DND-41 (cell line): ENCODE measurements at regions not wholly inside any gene's neighbourhood (a gene's known extent, or its start where the extent isn't known, plus 50 kb on each side); places are given as distances from the start of the nearest gene placed in this dataset.

ENCODE experiments used
- ATAC-seq: fragments of 200-7000 bp; cut with Tn5 transposase; 3 replicates; pipeline ENCODE4 v1.9.1; 2021; ENCODE audit warnings: low read depth; ENCODE audit not compliant: insufficient read depth
- DNase-seq: peaks from one replicate; pipeline ENCODE4 v3.0.0-alpha.2; 2020
- H2AFZ ChIP-seq: 2 replicates; pipeline ENCODE4 v1.6.0; 2012; ENCODE audit warnings: low read depth, low read length
- H3K27ac ChIP-seq: 2 replicates; pipeline ENCODE4 v1.5.1; 2012; ENCODE audit warnings: low read length, inconsistent platforms
- H3K27me3 ChIP-seq: fragments of 200-600 bp; sonication (generic); 2 replicates; pipeline ENCODE4 v1.6.0; 2012; ENCODE audit warnings: low read length, mild to moderate bottlenecking, inconsistent platforms; ENCODE audit not compliant: insufficient read depth, poor library complexity
- H3K36me3 ChIP-seq: 2 replicates; pipeline ENCODE4 v1.5.1; 2012; ENCODE audit warnings: low read length, inconsistent platforms; ENCODE audit not compliant: insufficient read depth
- H3K4me1 ChIP-seq: 2 replicates; pipeline ENCODE4 v1.5.1; 2012; ENCODE audit warnings: mild to moderate bottlenecking, low read length; ENCODE audit not compliant: insufficient read depth
- H3K4me2 ChIP-seq: 2 replicates; pipeline ENCODE4 v1.6.0; 2012; ENCODE audit warnings: mild to moderate bottlenecking, moderate library complexity, low read length, inconsistent platforms; ENCODE audit not compliant: insufficient read depth
- H3K4me3 ChIP-seq, 2 experiments: fragments of 200-600 bp in 1 of 2; shearing (Covaris generic) in 1 of 2; 2 replicates each; pipeline ENCODE4 v1.5.1; 2012 to 2016; ENCODE audit warnings: inconsistent platforms in 2 of 2, low read length in 2 of 2, mild to moderate bottlenecking in 2 of 2, low read depth in 1 of 2, moderate library complexity in 1 of 2
- H3K79me2 ChIP-seq: 2 replicates; pipeline ENCODE4 v1.6.0; 2012; ENCODE audit warnings: low read length, inconsistent platforms; ENCODE audit not compliant: insufficient read depth
- H3K9ac ChIP-seq: 2 replicates; pipeline ENCODE4 v1.6.0; 2012; ENCODE audit warnings: low read depth, mild to moderate bottlenecking, inconsistent platforms, low read length, moderate library complexity
- H3K9me3 ChIP-seq: 2 replicates; pipeline ENCODE4 v1.5.1; 2012; ENCODE audit warnings: low read length, moderate library complexity, mild to moderate bottlenecking, inconsistent platforms; ENCODE audit not compliant: insufficient read depth, severe bottlenecking
- H4K20me1 ChIP-seq: 2 replicates; pipeline ENCODE4 v1.6.0; 2012; ENCODE audit warnings: low read length; ENCODE audit not compliant: insufficient read depth
- CTCF ChIP-seq: IDR thresholded peaks from 2 replicates; pipeline ENCODE4 v1.5.1; 2012; ENCODE audit warnings: borderline replicate concordance, low read length, moderate library complexity, mild to moderate bottlenecking; ENCODE audit not compliant: poor library complexity, severe bottlenecking; ENCODE audit errors: extremely low read depth
- EZH2 ChIP-seq: IDR thresholded peaks from 3 replicates; pipeline ENCODE4 v1.6.1; 2012; ENCODE audit warnings: borderline replicate concordance, low read depth, mild to moderate bottlenecking, moderate library complexity, low read length, inconsistent platforms; ENCODE audit not compliant: severe bottlenecking

- Histone ChIP-seq H3K4me1 (no peaks in the 10 kb centered on the region), H3K36me3 (no peaks in the 10 kb centered on the region), H4K20me1 (no peaks in the 10 kb centered on the region), H2AFZ (no peak overlapping the region), H3K27me3 (no peaks in the 10 kb centered on the region), H3K27ac (no peak overlapping the region), H3K9me3 (no peaks in the 10 kb centered on the region), H3K79me2 (no peaks in the 10 kb centered on the region), H3K4me3 (no peak overlapping the region), H3K4me2 (no peak overlapping the region), H3K9ac (no peak overlapping the region)
- DNase-seq (no peak), ATAC-seq (no peak)
- TF ChIP-seq EZH2, result no peak
- no peak for TF ChIP-seq CTCF
These were observed 901.7 kb downstream of the KCNJ2 start for GRCh38 chr17:71071041-71071440.

- H3K4me2 ChIP-seq, result no peak overlapping the region
- H3K79me2 ChIP-seq, result no peaks in the 10 kb centered on the region
- H3K27ac ChIP-seq, result no peak overlapping the region
- DNase-seq (no peak), ATAC-seq (no peak)
- no peak overlapping the region for H2AFZ ChIP-seq
- H4K20me1 ChIP-seq, result no peaks in the 10 kb centered on the region
- no peaks in the 10 kb centered on the region for H3K9me3 ChIP-seq
- H3K4me3 ChIP-seq, result no peak overlapping the region
- no peak for TF ChIP-seq EZH2
- no peaks in the 10 kb centered on the region for H3K27me3 ChIP-seq
- no peak overlapping the region for H3K9ac ChIP-seq
- H3K4me1 ChIP-seq, result no peaks in the 10 kb centered on the region
- no peaks in the 10 kb centered on the region for H3K36me3 ChIP-seq
These were observed 902.5 kb downstream of the KCNJ2 start for GRCh38 chr17:71071837-71072236.

GRCh38 chr17:71080937-71081336 lies 911.6 kb downstream of the KCNJ2 start:
- H3K79me2 ChIP-seq, result no peaks in the 10 kb centered on the region
- H3K4me3 ChIP-seq, result no peak overlapping the region
- ATAC-seq, result no peak
- no peak overlapping the region for H3K27ac ChIP-seq
- no peaks in the 10 kb centered on the region for H3K4me1 ChIP-seq
- TF ChIP-seq CTCF, result no peak
- no peak for TF ChIP-seq EZH2
- H3K9me3 ChIP-seq, result no peaks in the 10 kb centered on the region
- no peak overlapping the region for H3K9ac ChIP-seq
- H3K36me3 ChIP-seq, result no peaks in the 10 kb centered on the region
- no peak overlapping the region for H3K4me2 ChIP-seq
- H3K27me3 ChIP-seq, result no peaks in the 10 kb centered on the region
- H4K20me1 ChIP-seq, result no peaks in the 10 kb centered on the region
- no peak overlapping the region for H2AFZ ChIP-seq
- DNase-seq, result no peak

- no peak overlapping the region for H2AFZ ChIP-seq
- no peak for TF ChIP-seq EZH2
- TF ChIP-seq CTCF, result no peak
- no peaks in the 10 kb centered on the region for H3K79me2 ChIP-seq
- no peak overlapping the region for H3K27ac ChIP-seq
- H3K4me3 ChIP-seq, result no peak overlapping the region
- ATAC-seq (no peak), DNase-seq (no peak)
- no peaks in the 10 kb centered on the region for H3K9me3 ChIP-seq
- H3K4me2 ChIP-seq, result no peak overlapping the region
- H3K27me3 ChIP-seq, result no peaks in the 10 kb centered on the region
- no peaks in the 10 kb centered on the region for H4K20me1 ChIP-seq
- H3K4me1 ChIP-seq, result no peaks in the 10 kb centered on the region
- no peaks in the 10 kb centered on the region for H3K36me3 ChIP-seq
- no peak overlapping the region for H3K9ac ChIP-seq
These were observed 912.3 kb downstream of the KCNJ2 start for GRCh38 chr17:71081666-71082065.
